ENCODE measurements at regions not wholly inside any gene's neighbourhood (a gene's known extent, or its start where the extent isn't known, plus 50 kb on each side); places are given as distances from the start of the nearest gene placed in this dataset.
"Not testable (repeated sequence)": the region's sequence is repeated elsewhere in the genome, so short reads cannot be mapped to it uniquely, and the experiment has no call there.

DNA sequence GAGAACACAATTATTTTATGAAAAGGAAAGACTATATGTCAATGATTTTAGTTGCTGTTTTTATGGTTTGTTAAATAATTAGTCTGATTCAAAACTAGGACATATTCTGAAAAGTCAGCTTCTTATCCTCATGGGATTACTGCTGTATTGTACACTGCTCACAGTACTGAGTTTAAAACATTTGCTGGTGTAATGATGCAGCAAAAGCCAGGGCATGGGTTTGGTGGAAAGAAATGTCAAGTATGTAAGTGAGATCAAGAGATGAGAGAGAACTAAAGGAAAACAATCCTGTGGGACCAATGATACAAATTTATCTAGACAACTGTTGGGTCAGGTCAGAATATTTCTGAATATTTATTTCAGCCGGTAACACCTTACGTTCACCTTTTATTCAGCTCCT is 210.1 kb upstream of the ARHGEF26 start:
- DNase-seq (ENCODE audit: low read depth) = no peak

DNA sequence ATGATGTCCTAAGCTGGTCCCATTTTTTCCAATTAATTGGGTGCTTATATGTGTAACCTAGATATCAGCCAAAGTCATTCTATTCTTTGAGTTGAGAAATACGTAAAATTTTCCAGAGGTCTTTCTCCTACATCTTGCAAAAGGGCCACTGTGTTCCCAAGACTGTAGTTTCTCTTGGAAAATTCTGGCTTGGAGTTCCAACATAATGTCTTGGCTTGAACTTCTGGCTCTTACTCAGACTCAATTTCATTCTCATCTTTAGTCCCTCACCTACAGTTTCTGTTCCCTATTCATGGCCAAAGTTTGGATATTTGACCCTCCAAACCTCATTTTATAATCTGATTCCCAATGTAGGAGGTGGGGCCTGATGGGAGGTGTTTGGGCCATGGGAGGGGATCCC is 201.4 kb upstream of the ARHGEF26 start:
- no peak for DNase-seq (ENCODE audit: low read depth)

GRCh38 chr3:153921826-153922225 is 199.4 kb upstream of the ARHGEF26 start:
- DNase-seq (ENCODE audit: low read depth) = no peak

- no peak for DNase-seq (ENCODE audit: low read depth)
Measured at GRCh38 chr3:153925841-153926514, 195.2 kb upstream of the ARHGEF26 start.

DNA sequence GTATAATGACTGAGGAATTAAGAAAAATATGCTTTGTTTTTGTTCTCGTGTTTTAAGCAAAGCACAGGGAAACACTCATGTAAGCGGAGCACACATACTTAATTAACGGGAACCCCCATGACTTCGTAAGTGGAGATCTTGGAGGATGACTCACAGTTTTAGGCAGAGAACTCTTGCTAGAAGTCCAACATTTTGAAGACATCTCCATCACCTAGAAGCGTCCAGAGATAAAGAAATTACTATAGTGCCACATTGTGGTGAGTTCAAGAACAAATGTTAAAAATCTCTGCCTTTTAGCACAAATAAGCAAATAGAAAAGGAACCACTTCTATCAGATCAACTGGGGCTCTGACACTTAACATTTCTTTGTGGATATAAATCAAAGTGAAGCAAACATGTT is 194.1 kb upstream of the ARHGEF26 start:
- DNase-seq (ENCODE audit: low read depth) = peak; percentile 60

GRCh38 chr3:153928851-153929250 is 192.3 kb upstream of the ARHGEF26 start:
- DNase-seq (ENCODE audit: low read depth) = no peak

DNA sequence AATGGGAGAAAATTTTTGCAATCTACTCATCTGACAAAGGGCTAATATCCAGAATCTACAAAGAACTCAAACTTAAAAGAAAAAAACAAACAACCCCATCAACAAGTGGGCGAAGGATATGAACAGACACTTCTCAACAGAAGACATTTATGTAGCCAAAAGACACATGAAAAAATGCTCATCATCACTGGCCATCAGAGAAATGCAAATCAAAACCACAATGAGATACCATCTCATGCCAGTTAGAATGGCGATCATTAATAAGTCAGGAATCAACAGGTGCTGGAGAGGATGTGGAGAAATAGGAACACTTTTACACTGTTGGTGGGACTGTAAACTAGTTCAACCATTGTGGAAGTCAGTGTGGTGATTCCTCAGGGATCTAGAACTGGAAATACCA is 187.7 kb upstream of the ARHGEF26 start:
- DNase-seq (ENCODE audit: low read depth) = not testable (repeated sequence)

DNA sequence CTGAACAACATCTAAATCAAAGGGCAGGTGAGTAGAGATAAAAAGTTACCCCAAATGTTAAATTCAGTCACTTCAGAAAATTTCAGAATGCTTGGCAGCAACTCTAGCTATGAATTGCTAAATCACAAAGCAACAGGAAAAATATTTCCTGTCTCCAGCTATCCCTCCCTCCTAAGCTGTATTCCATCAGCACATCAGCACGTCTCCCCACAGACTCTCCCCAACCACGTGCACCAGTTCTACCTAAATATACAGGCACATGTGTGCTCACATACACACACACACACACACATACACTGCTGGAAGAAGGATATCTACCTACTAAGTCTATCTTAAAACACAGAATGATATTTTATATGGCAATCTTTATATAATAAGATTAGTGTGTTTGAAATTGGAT is 177.1 kb upstream of the ARHGEF26 start:
- DNase-seq (ENCODE audit: low read depth) = no peak

DNA sequence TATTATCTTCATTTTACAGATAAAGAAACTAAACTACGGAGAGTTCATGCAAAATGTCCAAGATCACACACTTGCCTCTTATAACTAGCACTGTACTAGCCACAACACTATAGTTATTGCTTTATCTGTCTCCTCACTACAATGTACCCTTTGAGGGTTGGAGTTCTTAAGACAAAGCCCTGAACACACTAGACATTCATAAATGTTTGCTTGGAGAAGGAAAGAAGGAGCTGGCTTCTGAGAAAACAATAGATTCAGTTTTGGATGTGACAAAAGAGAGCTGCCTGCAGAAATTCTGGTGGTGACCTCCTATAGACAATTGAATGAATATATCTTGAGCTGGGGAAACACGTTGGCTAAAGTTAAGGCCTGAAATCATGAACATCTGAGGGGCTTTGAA is 169.9 kb upstream of the ARHGEF26 start:
- DNase-seq (ENCODE audit: low read depth) = no peak

GRCh38 chr3:153952091-153952490 is 169.1 kb upstream of the ARHGEF26 start:
- no peak for DNase-seq (ENCODE audit: low read depth)

- no peak for DNase-seq (ENCODE audit: low read depth)
Measured at GRCh38 chr3:153956613-153957012, 164.6 kb upstream of the ARHGEF26 start.

DNA sequence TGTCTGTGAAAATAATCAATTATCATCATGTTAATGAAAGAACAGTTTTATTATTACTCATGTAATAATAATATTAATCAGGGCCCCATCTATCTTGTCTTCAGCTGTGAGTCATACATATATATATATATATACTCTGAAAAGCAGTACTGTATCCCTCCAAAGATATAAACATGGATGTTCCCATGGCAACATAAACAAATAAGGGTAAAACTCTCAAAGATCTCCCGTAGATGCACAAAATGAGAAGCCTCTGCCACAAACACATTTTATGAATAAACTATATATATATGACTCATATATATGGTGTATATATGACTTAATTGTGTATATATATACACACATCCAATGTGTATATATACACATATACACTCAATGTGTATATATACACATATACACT is 163.8 kb upstream of the ARHGEF26 start:
- no peak for DNase-seq (ENCODE audit: low read depth)

- no peak for DNase-seq (ENCODE audit: low read depth)
Measured at GRCh38 chr3:153958635-153959595, 162.3 kb upstream of the ARHGEF26 start.

GRCh38 chr3:153960458-153961074 is 160.6 kb upstream of the ARHGEF26 start:
- DNase-seq (ENCODE audit: low read depth) = no peak

- no peak for DNase-seq (ENCODE audit: low read depth)
Measured at GRCh38 chr3:153961494-153961893, 159.7 kb upstream of the ARHGEF26 start.

- DNase-seq (ENCODE audit: low read depth) = no peak
Measured at GRCh38 chr3:153963012-153963411, 158.2 kb upstream of the ARHGEF26 start.

DNA sequence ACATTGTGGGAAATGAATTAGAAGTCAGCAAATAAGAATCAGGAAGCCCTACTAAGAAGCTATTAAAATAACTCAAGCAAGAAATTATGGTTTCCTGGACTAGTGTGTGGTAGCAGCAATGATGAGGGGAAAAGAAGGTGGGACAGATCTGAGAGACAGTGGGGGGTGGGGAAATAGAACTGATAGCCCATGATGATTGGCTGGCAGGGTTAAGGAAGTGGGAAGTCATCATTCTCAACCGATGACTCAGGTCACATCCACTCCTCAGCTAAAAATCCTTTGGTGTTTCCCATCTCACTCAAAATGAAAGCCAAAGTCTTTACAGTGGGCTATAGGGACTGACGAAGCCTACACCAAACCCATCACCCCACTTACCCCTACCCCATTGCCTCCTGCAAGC is 153.9 kb upstream of the ARHGEF26 start:
- no peak for DNase-seq (ENCODE audit: low read depth)

DNA sequence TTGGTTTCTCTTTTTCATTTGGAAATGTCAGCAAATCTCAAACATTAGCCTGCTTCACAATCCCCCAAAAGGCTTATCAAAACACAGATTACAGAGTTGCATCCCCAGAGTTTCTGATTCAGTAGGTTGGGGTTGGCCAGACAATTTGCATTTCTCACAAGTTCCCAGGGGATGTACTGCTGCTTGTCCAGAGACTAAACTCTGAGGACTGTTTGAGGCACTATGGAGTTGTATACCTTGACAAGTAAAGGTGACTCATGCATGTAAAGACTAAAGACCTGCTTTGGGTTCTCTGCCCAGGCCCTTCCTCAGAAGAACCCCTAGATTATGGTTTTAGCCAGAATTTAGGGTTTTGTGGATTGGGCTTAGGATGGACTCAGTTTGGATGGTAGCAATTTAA is 151.1 kb upstream of the ARHGEF26 start:
- no peak for DNase-seq (ENCODE audit: low read depth)

DNA sequence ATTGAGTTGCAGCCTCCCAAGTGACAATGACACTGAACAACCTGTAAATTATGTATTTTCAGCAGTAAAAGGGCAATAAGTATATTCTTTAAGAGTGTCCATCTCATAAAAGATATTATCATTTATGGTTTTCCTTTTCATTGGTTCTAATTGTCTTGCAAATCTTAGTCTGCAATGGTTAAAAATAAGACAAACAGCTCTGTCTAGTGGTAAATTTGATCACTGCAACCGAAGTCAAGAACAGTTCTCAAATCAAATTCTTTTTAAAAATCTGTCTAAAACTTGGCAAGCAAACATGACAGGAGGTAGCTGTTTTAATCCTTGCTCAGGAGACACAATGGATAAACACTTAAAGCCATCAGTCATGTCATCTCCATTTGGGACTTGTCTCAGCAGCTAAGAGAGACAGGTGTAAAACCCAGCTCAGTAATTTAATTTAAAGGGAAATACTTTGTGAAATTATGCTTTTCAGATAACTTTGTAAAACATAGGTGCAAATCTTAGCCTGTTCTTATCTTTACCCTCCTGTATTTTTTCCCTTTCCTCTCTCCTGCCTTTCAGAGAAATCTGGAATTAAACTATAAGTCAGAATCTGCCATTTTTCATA is 150.3 kb upstream of the ARHGEF26 start:
- DNase-seq (ENCODE audit: low read depth) = no peak

DNA sequence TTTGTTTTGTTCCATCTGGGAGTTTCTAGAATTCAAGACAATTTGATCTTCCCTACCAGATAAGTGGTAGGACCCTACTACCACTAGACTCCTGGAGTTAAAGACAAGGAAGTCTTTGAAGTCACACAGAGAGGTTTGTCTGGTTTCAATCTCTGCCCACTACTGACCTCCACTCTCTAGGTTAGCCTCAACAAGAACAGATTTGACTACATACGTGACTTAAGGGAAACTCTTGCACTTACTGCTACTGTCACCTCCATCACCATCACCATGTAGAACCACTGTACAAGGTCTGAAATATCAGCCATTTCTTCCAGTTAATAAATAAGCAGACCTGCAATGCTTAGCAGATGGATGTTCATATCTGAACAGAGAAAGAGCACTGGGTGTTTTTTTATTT is 148.3 kb upstream of the ARHGEF26 start:
- no peak for DNase-seq (ENCODE audit: low read depth)

GRCh38 chr3:153973722-153974265 is 147.4 kb upstream of the ARHGEF26 start:
- no peak for DNase-seq (ENCODE audit: low read depth)

GRCh38 chr3:153974614-153975013 is 146.6 kb upstream of the ARHGEF26 start:
- DNase-seq (ENCODE audit: low read depth) = no peak
